ENCODE measurements at regions not wholly inside any gene's neighbourhood (a gene's known extent, or its start where the extent isn't known, plus 50 kb on each side); places are given as distances from the start of the nearest gene placed in this dataset.

- H3K18ac ChIP-seq (ENCODE audit: low read depth, low read length) = no peak overlapping the region
- no peak overlapping the region for H3K9ac ChIP-seq (ENCODE audit: low read depth, low read length)
- in situ Hi-C loops (cut with MboI; ENCODE audit: low sequenced_read_pairs) = no loop called here
- H3K56ac ChIP-seq (ENCODE audit: extremely low read depth, insufficient read depth, low read length) = no peak overlapping the region
- H2AFZ ChIP-seq (replicated peaks; ENCODE audit: low read length, poor library complexity) = no peak overlapping the region
- no peaks in the 10 kb centered on the region for H3K27me3 ChIP-seq (ENCODE audit: control insufficient read depth, insufficient read depth, low read length)
- H3K4me3 ChIP-seq (ENCODE audit: insufficient read depth, low read depth, low read length) = no peak overlapping the region
- H2BK5ac ChIP-seq (ENCODE audit: low read depth, low read length, poor library complexity, severe bottlenecking) = no peak overlapping the region
- H2AK9ac ChIP-seq (replicated peaks; ENCODE audit: low read depth, low read length, poor library complexity) = no peak overlapping the region
- no peak overlapping the region for H3K4me2 ChIP-seq (ENCODE audit: low read depth, low read length)
- H4K91ac ChIP-seq (ENCODE audit: insufficient read depth, low read depth, low read length) = no peak overlapping the region
- no peaks in the 10 kb centered on the region for H3K36me3 ChIP-seq (ENCODE audit: control insufficient read depth, insufficient read depth, low read length)
- H2BK20ac ChIP-seq (ENCODE audit: low read depth, low read length) = no peak overlapping the region
- H4K5ac ChIP-seq (ENCODE audit: low read depth, low read length) = no peak overlapping the region
- no peak overlapping the region for H3K4ac ChIP-seq (ENCODE audit: low read depth, low read length)
- TF ChIP-seq ELK1 (IDR thresholded peaks at IDR 0.05; ENCODE audit: borderline replicate concordance, low read depth, low read length) (no peak), RAD21 (IDR thresholded peaks at IDR 0.05; ENCODE audit: low read length) (no peak), NFE2L2 (IDR thresholded peaks at IDR 0.05; ENCODE audit: low read depth, low read length) (no peak), FOS (IDR thresholded peaks at IDR 0.05; ENCODE audit: low read depth, low read length) (no peak), RFX5 (IDR thresholded peaks at IDR 0.05; ENCODE audit: low read depth, low read length) (no peak), MXI1 (IDR thresholded peaks at IDR 0.05; ENCODE audit: borderline replicate concordance, low read depth, low read length) (no peak), POLR2A (IDR thresholded peaks at IDR 0.05; ENCODE audit: low read depth, low read length) (no peak), RCOR1 (IDR thresholded peaks at IDR 0.05; ENCODE audit: insufficient replicate concordance, low read length) (no peak), MAZ (IDR thresholded peaks at IDR 0.05; ENCODE audit: borderline replicate concordance, low read depth, low read length) (no peak), BHLHE40 (IDR thresholded peaks at IDR 0.05; ENCODE audit: low read depth, low read length) (no peak), SMC3 (IDR thresholded peaks at IDR 0.05; ENCODE audit: low read depth, low read length) (no peak), USF2 (IDR thresholded peaks at IDR 0.05; ENCODE audit: low read depth, low read length) (no peak), CEBPB (IDR thresholded peaks at IDR 0.05; ENCODE audit: low read depth, low read length) (no peak)
- no TSS peak for BruUV-seq (replicated peaks)
- POLR2A ChIA-PET (ENCODE audit: unreplicated experiment) = no interaction called here
- DNase-seq (peak; percentile 38), ATAC-seq (ENCODE audit: low read depth) (no peak)
- no peak overlapping the region for H2AK5ac ChIP-seq (ENCODE audit: low read depth, low read length)
- H3K4me1 ChIP-seq (ENCODE audit: control insufficient read depth, insufficient read depth, low read length) = no peaks in the 10 kb centered on the region
- intact Hi-C loops (cut with micrococcal nuclease) = no loop called here
- no peaks in the 10 kb centered on the region for H3K9me3 ChIP-seq (ENCODE audit: control insufficient read depth, insufficient read depth, low read length)
- CTCF ChIA-PET = no interaction called here
- H3K9me1 ChIP-seq (ENCODE audit: insufficient read depth, low read length) = no peaks in the 10 kb centered on the region
- no peak overlapping the region for H2BK15ac ChIP-seq (ENCODE audit: low read depth, low read length)
- no peak overlapping the region for H3K23ac ChIP-seq (ENCODE audit: low read depth, low read length)
- H4K20me1 ChIP-seq (ENCODE audit: insufficient read depth, low read length) = no peaks in the 10 kb centered on the region
- no peak overlapping the region for H3K14ac ChIP-seq (replicated peaks; ENCODE audit: low read depth, low read length)
- no peak overlapping the region for H3K27ac ChIP-seq (ENCODE audit: insufficient read depth, low read length)
- no peak overlapping the region for H4K8ac ChIP-seq (ENCODE audit: low read depth in 2 of 2, low read length in 2 of 2)
- no peaks in the 10 kb centered on the region for H3K79me1 ChIP-seq (ENCODE audit: low read depth in 1 of 2, low read length in 2 of 2)
- no peak overlapping the region for H2BK120ac ChIP-seq (ENCODE audit: low read depth, low read length)
- WGBS, 2 experiments (ENCODE audit: extremely low coverage in 2 of 2, insufficient read length in 1 of 2) = no CpG with 5 or more reads among the region's 2 CpGs
- dilution Hi-C loops (cut with HindIII; ENCODE audit: low sequenced_read_pairs, unreplicated experiment) = no loop called here
Measured at GRCh38 chr13:80204642-80205041, 136.3 kb downstream of the SPRY2 start.

Measured in IMR-90 (cell line).